HT1080 (cell line): ENCODE measurements at regions not wholly inside any gene's neighbourhood (a gene's known extent, or its start where the extent isn't known, plus 50 kb on each side); places are given as distances from the start of the nearest gene placed in this dataset.
A peak's percentile ranks its signal among the peaks of the same experiment; 100 is the strongest.
"Not testable (repeated sequence)": the region's sequence is repeated elsewhere in the genome, so short reads cannot be mapped to it uniquely, and the experiment has no call there.

Experiments used
- DNase-seq: peaks from one replicate; pipeline ENCODE4 v3.0.0-alpha.2; 2015; ENCODE audit warnings: low read depth

GRCh38 chrX:7390441-7390840, 242.5 kb upstream of the PUDP start:
- no peak for DNase-seq

- no peak for DNase-seq
Measured at GRCh38 chrX:7389576-7389975, 241.6 kb upstream of the PUDP start.

- DNase-seq: no peak
Measured at GRCh38 chrX:7385131-7385530, 237.2 kb upstream of the PUDP start.

- DNase-seq: no peak
Measured at GRCh38 chrX:7378406-7378805, 230.5 kb upstream of the PUDP start.

- DNase-seq: peak; percentile 76
Measured at GRCh38 chrX:7372825-7373525, 225.0 kb upstream of the PUDP start.

GRCh38 chrX:7362111-7362510, 214.2 kb upstream of the PUDP start:
- DNase-seq: no peak

GRCh38 chrX:7351926-7352325, 204.0 kb upstream of the PUDP start:
- DNase-seq: no peak

- no peak for DNase-seq
Measured at GRCh38 chrX:7347465-7347864, 199.5 kb upstream of the PUDP start.

- DNase-seq: no peak
Measured at GRCh38 chrX:7346021-7346420, 198.1 kb upstream of the PUDP start.

- DNase-seq: no peak
Measured at GRCh38 chrX:7343181-7343580, 195.2 kb upstream of the PUDP start.

- DNase-seq: not testable (repeated sequence)
Measured at GRCh38 chrX:7335816-7336362, 187.9 kb upstream of the PUDP start.

GRCh38 chrX:7334253-7334935, 186.4 kb upstream of the PUDP start:
- peak; percentile 45 for DNase-seq

- DNase-seq: no peak
Measured at GRCh38 chrX:7330971-7331746, 183.2 kb upstream of the PUDP start.

GRCh38 chrX:7330556-7330955, 182.6 kb upstream of the PUDP start:
- no peak for DNase-seq

- no peak for DNase-seq
Measured at GRCh38 chrX:7318661-7319060, 170.7 kb upstream of the PUDP start.

GRCh38 chrX:7318241-7318640, 170.3 kb upstream of the PUDP start:
- no peak for DNase-seq

GRCh38 chrX:7316887-7317286, 168.9 kb upstream of the PUDP start:
- DNase-seq: no peak

GRCh38 chrX:7316280-7316679, 168.3 kb upstream of the PUDP start:
- peak; percentile 0 for DNase-seq

GRCh38 chrX:7314425-7314824, 166.5 kb upstream of the PUDP start:
- no peak for DNase-seq

GRCh38 chrX:7307720-7308119, 159.8 kb upstream of the PUDP start:
- no peak for DNase-seq

- DNase-seq: no peak
Measured at GRCh38 chrX:7294483-7294882, 146.5 kb upstream of the PUDP start.

- no peak for DNase-seq
Measured at GRCh38 chrX:7286168-7286837, 138.3 kb upstream of the PUDP start.
